Vagina (tissue), 2 donors: ENCODE measurements at regions not wholly inside any gene's neighbourhood (a gene's known extent, or its start where the extent isn't known, plus 50 kb on each side); places are given as distances from the start of the nearest gene placed in this dataset.

Experiments
- CTCF ChIP-seq, 3 experiments: fragments of 450-650 bp in 2 of 3; fragments of 200-600 bp in 1 of 3; sonication (generic) in 1 of 3; IDR thresholded peaks; one replicate each; pipeline ENCODE4 v1.5.1; 2017 to 2019; ENCODE audit warnings: antibody characterized with exemption in 3 of 3, mild to moderate bottlenecking in 2 of 3, moderate library complexity in 2 of 3
- POLR2A ChIP-seq, 2 donors: fragments of 450-650 bp; IDR thresholded peaks; one replicate each; pipeline ENCODE4 v1.6.1; 2017; ENCODE audit warnings: antibody characterized with exemption in 2 of 2, mild to moderate bottlenecking in 2 of 2, moderate library complexity in 2 of 2
- POLR2AphosphoS5 ChIP-seq, 2 donors: sonication (generic); formaldehyde crosslinking; IDR thresholded peaks; one replicate each; pipeline ENCODE4 v1.9.0; 2017; ENCODE audit warnings: antibody characterized with exemption in 2 of 2, mild to moderate bottlenecking in 2 of 2, low read depth in 1 of 2; ENCODE audit not compliant: insufficient read depth in 1 of 2

- TF ChIP-seq POLR2AphosphoS5 (IDR thresholded peaks at IDR 0.05; ENCODE audit: insufficient read depth in 1 of 2, low read depth in 1 of 2), result no peak
- no peak for TF ChIP-seq POLR2A (IDR thresholded peaks at IDR 0.05)
- no peak for TF ChIP-seq CTCF (IDR thresholded peaks at IDR 0.05)
Observed at GRCh38 chr6:99709062-99709461, 102.4 kb downstream of the PRDM13 start.
